Astrocyte of the cerebellum (primary cell): ENCODE measurements at regions not wholly inside any gene's neighbourhood (a gene's known extent, or its start where the extent isn't known, plus 50 kb on each side); places are given as distances from the start of the nearest gene placed in this dataset.

Experiments
- DNase-seq: peaks from one replicate; pipeline ENCODE4 v3.0.0-alpha.2; 2011; ENCODE audit warnings: low read depth
- H3K4me3 ChIP-seq: 2 replicates; pipeline ENCODE4 v1.5.1; 2011; ENCODE audit warnings: mild to moderate bottlenecking, low read depth, low read length, moderate library complexity
- in situ Hi-C: cut with HindIII; loops from 2 replicates; pipeline ENCODE4 v1.10.0; 2017; ENCODE audit warnings: low sequenced_read_pairs
- TF ChIP-seq, protein P1 (sequence below): IDR thresholded peaks from 2 replicates; pipeline ENCODE4 v1.5.1; 2012; ENCODE audit warnings: low read length, low read depth, moderate library complexity, mild to moderate bottlenecking; ENCODE audit errors: missing control alignments

DNA sequence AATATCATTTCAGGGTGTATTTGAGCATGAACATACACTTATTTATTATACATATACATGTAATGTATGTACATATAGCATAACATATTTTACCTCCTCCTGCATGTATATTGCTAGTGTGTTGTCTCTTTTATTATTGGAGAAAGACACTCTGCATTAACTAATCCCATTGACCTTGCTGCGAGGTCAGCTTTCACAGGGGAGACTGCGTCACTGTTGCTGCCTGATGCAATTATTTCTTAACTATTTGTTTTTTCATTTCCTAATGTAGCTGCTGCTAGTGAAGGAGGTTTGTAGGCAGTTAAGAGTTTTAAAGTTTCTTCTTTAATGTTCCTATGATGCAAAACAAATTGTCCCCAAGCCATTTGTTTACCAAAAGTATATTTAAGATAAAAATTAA lies 185.4 kb upstream of the CNTN5 start:
- no peak for DNase-seq
- TF ChIP-seq, protein P1, sequence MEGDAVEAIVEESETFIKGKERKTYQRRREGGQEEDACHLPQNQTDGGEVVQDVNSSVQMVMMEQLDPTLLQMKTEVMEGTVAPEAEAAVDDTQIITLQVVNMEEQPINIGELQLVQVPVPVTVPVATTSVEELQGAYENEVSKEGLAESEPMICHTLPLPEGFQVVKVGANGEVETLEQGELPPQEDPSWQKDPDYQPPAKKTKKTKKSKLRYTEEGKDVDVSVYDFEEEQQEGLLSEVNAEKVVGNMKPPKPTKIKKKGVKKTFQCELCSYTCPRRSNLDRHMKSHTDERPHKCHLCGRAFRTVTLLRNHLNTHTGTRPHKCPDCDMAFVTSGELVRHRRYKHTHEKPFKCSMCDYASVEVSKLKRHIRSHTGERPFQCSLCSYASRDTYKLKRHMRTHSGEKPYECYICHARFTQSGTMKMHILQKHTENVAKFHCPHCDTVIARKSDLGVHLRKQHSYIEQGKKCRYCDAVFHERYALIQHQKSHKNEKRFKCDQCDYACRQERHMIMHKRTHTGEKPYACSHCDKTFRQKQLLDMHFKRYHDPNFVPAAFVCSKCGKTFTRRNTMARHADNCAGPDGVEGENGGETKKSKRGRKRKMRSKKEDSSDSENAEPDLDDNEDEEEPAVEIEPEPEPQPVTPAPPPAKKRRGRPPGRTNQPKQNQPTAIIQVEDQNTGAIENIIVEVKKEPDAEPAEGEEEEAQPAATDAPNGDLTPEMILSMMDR, result no peak
- in situ Hi-C loops, result no loop called here
- H3K4me3 ChIP-seq, result no peak overlapping the region

DNA sequence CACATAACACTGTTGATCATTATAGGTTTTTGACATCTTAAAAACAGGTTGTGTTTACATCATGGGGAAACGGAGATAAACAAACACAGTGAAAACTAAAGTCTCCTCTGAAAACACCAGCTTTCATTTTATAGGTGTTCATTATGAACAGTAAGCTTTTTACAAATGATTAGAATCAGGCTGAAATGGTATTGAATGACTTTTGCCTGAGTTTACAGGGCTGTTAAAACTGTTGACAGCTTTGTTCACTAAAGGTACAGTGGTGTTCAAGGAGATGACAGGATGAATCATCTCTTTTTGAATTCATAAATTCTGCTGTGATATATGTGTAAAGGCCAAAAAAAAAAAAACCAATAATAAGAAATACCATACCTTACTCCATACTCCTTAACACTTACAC lies 184.6 kb upstream of the CNTN5 start:
- TF ChIP-seq, protein P1, result no peak
- no peak overlapping the region for H3K4me3 ChIP-seq
- DNase-seq, result no peak
- in situ Hi-C loops, result no loop called here

DNA sequence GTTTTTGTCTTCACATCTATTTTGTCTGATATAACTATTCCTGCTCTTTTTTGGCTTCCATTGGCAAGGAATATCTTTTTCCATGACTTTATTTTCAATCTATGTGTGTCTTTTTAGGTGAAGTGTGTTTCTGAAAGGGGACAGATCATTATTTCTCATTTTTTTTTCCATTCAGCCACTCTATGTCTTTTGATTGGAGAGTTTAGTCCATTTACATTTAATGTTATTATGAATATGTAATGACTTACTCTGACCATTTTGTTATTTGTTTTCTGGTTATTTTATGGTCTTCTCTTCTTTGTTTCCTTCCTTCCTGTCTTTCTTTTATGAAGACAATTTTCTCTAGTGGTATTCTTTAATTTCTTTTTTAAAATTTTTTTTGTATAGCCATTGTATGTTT lies 178.6 kb upstream of the CNTN5 start:
- no peak overlapping the region for H3K4me3 ChIP-seq
- TF ChIP-seq, protein P1, result no peak
- no peak for DNase-seq
- in situ Hi-C loops, result no loop called here

DNA sequence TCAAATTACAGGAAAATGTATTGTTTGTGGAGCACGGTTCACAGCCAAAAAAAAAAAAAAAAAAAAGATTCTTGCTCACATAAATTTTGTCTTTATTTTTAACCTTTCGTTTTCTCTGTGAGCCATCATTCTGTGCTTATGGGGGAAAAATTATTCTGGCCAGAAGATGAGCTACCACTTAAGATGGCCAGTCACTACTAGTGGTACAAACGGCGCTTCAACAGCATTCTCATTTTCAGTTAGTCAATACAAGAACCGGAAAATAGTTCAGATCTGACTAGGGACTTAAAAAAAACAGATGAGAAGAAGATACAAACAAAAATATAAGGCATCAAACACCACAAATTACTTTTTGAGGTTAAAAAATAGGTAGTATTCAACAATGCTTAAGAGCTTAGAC lies 158.6 kb upstream of the CNTN5 start:
- in situ Hi-C loops, result no loop called here
- no peak overlapping the region for H3K4me3 ChIP-seq

DNA sequence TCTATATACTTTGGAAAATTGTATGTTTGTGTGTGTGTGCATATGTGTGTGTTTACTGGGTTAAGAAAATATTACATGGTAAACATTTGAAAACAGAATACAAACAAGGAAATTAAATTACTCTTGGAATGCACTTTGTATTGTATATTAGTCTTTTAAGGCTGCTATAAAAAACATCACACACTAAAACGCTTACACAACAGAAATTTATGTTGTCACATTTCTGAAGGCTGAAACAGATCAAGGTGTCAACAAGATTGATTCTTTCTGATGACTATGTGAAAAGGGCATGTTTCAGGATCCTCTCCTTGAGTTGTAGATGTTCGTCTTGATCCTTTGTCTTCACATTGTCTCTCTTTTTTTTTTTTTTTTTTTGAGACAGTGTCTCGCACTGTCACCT lies 149.1 kb upstream of the CNTN5 start:
- TF ChIP-seq, protein P1, result no peak
- DNase-seq, result no peak
- in situ Hi-C loops, result no loop called here
- no peak overlapping the region for H3K4me3 ChIP-seq

More for the DNA sequence above, 158.6 kb upstream of the CNTN5 start:
- DNase-seq, result no peak
- TF ChIP-seq, protein P1, result no peak

DNA sequence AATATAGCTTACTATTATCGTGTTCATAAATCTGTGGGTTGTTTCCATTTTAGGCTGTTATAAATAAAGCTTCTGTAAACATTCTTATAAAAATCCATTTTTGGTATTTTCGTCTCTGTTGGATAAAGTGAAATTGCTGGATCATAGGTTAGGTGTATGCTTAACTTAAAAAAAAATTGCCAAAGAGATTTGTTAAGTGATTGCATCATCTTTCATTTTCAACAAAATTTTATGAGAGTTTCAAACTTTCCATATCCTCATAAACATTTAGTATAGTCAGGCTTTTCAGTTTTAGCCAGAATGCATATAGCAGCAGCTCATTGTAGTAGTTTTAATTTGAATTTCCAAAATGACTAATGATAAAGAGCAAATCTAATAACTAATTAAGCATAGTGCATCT lies 146.7 kb upstream of the CNTN5 start:
- DNase-seq, result no peak
- no peak overlapping the region for H3K4me3 ChIP-seq
- TF ChIP-seq, protein P1, result no peak
- in situ Hi-C loops, result no loop called here

DNA sequence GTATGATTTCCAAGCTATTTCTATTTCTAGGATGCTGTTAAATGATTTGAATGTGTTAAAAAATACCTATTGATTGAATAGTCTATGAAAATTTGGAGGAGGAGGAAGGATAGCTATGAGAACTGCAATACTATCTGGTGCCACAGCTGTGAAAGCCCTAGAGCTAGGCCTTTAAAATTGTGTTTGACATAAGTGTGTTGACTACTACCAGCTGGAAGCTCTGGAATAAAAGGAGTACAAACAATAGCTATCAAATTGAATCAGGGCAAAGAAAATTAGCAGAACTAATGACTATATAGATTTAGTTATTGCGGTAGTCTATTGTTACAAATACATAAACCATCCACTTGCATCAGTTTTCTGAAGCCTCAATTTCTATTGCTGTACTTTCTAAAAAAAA lies 124.8 kb upstream of the CNTN5 start:
- TF ChIP-seq, protein P1, result no peak
- DNase-seq, result no peak
- in situ Hi-C loops, result no loop called here
- no peak overlapping the region for H3K4me3 ChIP-seq
